LNCAP (cell line): ENCODE measurements at regions not wholly inside any gene's neighbourhood (a gene's known extent, or its start where the extent isn't known, plus 50 kb on each side); places are given as distances from the start of the nearest gene placed in this dataset.

Experiments
- TF ChIP-seq, protein P1 (sequence below): fragments of 450-650 bp; IDR thresholded peaks from 2 replicates; pipeline ENCODE4 v1.5.1; 2017; ENCODE audit warnings: mild to moderate bottlenecking

DNA sequence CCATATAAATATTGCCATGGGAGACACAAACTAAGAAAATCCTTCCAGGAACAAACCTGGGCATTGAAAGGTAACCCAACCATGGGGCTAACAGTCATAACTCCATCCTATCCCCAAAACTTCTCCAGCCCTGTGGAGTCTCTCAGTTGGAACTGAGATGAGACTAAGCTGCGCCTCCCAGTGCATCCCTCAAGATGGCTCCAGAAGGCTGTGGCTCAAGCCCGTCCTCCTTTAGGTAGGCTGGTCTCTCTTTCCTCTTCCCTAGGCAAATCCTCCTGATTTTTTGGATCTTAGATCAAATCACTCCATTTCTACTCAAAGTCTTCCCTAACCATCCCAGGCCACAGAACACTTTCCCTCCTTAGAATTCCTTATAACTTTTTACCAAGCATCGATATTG is 364.3 kb upstream of the CCDC196 start:
- TF ChIP-seq, protein P1, sequence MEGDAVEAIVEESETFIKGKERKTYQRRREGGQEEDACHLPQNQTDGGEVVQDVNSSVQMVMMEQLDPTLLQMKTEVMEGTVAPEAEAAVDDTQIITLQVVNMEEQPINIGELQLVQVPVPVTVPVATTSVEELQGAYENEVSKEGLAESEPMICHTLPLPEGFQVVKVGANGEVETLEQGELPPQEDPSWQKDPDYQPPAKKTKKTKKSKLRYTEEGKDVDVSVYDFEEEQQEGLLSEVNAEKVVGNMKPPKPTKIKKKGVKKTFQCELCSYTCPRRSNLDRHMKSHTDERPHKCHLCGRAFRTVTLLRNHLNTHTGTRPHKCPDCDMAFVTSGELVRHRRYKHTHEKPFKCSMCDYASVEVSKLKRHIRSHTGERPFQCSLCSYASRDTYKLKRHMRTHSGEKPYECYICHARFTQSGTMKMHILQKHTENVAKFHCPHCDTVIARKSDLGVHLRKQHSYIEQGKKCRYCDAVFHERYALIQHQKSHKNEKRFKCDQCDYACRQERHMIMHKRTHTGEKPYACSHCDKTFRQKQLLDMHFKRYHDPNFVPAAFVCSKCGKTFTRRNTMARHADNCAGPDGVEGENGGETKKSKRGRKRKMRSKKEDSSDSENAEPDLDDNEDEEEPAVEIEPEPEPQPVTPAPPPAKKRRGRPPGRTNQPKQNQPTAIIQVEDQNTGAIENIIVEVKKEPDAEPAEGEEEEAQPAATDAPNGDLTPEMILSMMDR, result peak; percentile 18; the same call in 1 of the 2 replicates

DNA sequence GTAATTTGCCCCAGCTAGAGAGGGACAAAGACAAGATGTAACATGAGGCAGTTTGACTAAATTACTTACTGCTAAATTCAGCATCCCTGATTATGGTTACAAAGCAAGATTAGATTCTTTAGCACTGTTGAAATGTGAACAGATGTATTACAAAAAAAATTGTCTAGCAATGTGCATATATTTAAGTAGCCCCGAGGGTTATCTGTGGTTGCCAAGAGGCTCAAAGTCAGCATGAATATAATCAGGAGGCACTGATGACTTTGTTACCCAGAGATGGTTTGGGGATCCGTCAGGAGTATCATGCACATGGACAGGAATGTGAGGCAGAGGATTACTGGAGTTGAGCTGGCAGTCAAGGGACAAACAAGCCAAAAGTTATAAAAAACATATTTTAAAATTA is 356.9 kb upstream of the CCDC196 start:
- TF ChIP-seq, protein P1, result no peak

DNA sequence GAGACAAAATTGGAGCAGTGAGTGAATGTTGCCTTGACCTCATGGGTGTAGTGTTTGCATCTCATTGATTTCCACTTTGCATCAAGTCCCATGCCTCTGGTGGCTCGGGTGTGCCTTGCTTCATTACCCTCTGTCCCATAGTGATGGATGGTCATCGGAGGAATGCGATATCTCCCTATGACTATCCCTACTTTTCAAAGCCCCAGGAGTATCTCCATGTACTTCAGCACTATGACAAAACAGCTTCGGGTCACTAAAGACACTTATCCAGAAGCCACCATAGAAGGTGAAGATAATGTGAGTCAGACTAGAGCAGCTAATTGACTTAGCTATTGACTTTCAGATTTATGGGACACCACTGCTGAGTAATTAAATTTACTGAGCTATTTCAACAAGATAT is 355.1 kb upstream of the CCDC196 start:
- TF ChIP-seq, protein P1, result no peak

DNA sequence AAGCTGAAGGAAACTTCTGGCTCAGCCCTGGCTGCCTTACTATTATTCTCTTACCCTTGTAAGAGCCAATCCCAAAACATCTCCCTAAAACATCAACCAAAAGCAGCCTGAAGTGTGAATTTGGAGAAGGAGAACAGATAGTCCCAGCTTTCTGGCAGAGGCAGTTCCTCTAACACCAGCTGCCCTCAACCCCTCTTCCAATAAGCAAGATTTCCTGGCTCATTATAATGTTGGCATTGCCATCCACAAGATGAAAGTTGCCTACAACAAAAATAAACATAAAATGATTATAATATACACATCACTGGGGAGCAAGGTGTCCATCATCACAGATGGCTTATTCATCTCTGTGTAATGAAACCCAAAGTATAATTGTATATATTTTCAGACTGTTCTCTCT is 352.5 kb upstream of the CCDC196 start:
- TF ChIP-seq, protein P1, result no peak

DNA sequence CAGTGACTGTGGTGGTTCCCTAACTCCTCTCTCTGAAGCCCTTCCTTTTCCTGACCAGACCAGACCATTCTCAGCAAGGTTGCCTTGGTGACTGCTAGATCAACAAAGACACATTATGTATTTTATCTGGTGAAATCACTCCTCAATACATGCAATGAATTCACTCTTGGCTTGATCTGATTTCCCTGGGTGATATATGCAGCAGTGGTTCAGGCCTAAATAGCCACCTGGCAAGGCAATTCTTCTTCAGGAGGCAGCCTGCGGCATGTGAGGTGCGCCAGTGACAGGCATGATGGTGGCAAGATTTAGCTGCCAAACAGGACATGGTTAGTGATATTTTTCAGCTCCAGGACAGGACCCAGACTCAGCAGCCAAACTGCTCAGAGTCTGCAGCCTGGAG is 350.3 kb upstream of the CCDC196 start:
- TF ChIP-seq, protein P1, result no peak

DNA sequence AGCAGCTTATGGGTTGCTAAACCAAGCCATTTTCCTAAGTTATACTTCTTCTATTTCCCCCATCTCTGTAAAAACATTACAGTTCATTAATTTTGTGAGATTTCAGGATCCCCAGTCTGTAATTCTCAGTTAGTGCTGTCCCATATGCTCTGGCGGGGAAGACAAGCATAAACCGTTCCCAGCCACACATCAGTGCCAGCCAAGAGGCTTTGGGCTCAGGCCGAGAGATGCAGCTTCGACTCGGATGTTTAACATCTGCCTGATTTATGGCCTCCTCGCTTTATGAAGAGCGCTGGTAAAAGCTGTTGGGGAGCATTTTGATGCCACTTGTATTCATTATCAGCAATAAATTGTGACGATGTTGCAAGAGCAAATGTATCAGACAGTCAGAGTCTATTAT is 349.1 kb upstream of the CCDC196 start:
- TF ChIP-seq, protein P1, result no peak

DNA sequence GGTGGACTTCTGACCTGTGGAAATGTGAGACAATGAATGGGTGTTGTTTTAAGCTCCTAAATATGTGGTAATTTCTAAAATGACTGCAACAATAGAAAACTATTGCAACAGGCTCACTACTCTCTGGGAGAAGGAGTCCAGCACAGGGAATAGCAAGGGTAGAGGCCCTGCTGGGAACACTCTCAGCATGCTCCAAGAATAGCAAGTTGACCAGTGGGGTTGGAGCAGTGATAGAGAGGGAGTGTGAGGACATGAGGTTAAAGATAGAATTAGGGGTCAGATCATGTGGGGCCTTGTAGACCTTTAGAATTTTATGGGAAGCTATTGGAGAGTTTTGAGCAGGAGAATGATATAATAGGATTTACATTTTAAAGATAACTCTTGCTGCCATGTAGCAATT is 346.7 kb upstream of the CCDC196 start:
- TF ChIP-seq, protein P1, result no peak

DNA sequence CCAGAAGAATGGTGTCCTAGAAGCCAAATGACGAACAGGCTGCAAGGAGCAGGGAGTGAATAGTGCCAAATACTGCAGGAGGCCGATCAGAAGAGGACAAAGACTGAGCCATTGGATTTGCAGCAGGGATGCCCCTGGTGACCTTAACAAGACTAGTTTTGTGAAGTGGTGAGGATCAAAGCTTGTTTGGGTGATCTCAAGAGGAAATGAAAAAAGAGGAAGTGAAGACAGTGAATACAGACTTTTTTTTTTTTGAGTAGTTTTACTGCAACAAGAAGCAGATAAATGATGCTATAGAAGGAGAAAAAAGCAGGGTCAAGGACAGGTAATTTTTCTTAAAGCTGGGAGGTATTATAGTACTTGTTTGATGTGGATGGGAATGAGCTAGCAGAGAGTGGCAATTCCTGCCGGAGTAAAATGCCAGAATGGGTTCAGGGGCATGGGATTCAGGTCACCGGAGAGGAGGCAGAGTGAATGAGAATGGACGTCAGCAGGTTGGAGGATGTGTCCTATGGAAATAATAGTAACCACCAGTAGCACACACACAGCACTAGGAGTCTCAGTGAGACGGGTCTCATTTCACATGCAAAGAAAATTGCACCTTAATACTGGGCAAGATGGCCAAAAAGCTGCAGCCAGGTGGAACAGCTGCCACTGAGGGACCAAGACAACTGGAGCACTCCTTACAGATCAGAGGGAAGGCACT is 345.8 kb upstream of the CCDC196 start:
- TF ChIP-seq, protein P1, result no peak
